HG02798 (cell line): ENCODE measurements at regions not wholly inside any gene's neighbourhood (a gene's known extent, or its start where the extent isn't known, plus 50 kb on each side); places are given as distances from the start of the nearest gene placed in this dataset.

Experiments used
- ATAC-seq: cut with Tn5 transposase; IDR thresholded peaks from one replicate; pipeline ENCODE4 v1.9.1; 2021; ENCODE audit warnings: mild to moderate bottlenecking; ENCODE audit not compliant: unreplicated experiment, poor library complexity

DNA sequence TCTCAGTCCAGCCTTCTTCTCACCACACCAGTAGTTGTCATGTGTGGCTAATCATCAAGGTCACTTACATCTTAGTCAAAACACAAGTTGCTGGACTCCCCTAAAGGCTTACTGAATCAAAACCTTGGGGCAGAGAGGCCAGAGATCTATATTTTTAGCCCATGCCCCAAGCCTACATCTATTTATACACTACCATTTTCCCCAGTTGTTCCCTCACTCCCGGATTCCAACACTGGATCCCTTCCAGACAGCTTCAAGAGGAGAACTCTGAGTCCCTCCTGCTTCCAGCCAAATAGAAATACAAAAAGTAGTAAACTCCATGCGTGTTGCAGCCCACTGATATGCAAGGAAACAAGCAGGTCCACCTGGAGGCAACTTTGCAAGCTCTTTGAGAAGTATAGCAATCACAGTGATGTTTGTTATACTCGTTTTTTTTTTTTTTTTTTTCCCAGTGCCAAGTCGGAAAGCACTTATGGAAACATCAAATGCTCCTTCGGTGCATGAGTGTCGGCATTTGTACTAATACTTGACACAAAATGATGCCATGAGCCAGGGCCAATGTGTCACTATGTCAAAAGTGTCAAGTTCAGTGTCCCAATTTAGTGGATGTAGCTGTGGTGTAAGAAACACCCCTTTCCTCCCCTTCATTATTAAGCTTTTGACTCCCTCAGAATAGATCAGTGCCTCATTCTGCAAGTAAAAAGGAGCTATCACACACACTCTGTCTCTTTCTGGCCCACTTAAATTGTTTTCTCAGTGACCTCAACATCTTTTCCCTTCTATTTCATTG, 594.2 kb upstream of the SGCD start:
- ATAC-seq = no peak

DNA sequence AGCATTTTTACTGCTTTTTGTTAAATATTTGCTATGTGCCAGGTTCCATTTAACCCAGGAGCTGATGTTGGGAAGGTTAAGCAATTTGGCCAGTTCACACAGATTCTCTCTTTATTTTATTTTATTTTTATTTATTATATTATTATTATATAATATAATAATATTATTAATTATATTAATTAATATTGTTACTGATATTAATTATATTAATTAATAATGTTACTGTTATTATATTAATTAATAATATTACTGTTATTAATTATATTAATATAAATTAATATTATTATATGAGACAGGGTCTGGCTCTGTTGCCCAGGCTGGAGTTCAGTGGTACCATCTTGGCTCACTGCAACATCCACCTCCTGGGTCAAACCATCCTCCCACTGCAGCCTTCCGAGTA, 593.0 kb upstream of the SGCD start:
- ATAC-seq = no peak

DNA sequence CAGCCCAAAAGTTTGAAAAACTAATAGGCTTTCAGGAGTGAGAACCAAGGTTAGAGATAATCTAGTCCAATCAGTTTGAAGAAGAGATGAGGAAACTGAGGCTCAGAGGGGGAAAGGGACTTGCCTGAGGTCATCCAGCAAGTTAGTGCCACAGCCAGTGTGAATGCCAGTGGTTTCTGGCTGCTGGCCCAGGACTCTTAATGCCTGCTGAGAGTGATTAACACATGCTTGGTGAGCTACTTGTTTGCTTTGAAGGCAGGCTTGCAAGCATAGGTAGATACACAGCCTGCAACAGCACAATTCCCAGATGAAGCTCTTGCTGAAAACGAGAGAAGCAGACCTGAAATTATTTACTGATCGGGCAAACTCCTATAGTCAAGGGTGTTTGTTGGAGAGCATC, 591.6 kb upstream of the SGCD start:
- no peak for ATAC-seq

DNA sequence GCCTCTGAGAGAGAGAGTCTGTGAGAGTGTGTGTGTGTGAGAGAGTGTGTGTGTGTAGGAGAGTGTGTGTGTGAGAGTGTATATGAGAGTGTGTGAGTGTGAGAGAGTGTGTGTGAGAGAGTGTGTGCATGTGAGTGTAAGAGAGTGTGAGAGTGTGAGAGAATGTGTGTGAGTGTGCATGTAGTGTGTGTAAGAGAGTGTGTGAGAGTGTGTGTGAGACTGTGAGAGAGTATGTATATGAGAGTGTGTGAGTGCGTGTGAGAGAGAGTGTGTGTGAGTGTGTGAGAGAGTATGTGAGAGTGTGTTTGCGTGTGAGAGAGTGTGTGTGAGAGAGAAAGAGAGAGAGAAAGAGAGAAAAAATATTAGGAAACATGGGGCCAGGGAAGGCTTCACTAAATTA, 588.3 kb upstream of the SGCD start:
- ATAC-seq = no peak

DNA sequence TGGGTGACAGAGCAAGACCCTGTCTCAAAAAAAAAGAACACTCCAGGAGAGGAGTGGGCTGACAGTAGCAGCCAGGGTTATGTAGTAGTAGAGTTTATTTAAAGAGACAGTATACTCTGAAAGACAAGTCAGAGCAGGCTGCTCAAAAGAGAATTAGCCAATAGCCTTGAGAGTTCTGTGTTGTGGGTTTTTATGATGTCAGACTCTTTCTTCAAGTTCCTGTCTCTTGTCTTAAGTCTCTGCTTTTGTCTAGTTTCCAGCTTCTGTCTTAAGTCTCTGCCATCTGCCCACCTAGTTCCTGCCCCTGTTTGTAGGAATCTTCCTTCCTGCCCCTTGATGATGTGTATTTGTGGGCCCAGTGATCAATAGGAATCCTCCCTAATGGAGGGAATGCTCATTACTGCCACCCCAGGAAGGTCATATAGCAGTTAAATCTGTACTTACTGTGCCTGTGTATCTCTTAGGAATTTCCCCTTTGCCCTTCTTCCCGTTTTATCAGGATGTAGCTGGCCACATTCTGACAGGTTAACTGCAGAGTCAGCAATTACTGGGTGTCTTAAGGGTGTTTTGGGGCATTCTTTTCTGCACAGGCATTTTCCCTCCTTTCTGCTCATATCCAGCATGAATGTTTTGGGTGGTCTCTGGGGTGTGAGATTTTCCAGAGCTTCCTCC, 580.5 kb upstream of the SGCD start:
- ATAC-seq = no peak

DNA sequence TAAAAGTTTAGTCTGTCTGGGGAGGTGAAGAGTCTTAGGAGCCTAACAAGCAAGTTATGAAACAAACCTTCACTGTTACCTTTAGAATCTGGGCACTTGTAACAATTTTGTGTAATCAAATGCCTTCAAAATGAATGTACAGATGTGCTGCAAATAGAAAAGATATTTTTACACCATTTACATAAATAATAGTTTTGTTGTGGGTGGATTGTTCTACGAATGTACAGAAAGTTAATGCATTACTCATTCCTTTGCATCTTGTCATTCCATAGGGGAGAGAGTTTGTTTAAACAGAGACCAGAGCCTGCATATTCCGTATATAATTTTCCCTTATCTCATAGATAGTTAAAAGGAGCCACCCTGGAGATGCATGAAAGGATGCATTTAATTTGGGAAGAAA, 576.9 kb upstream of the SGCD start:
- ATAC-seq = no peak

DNA sequence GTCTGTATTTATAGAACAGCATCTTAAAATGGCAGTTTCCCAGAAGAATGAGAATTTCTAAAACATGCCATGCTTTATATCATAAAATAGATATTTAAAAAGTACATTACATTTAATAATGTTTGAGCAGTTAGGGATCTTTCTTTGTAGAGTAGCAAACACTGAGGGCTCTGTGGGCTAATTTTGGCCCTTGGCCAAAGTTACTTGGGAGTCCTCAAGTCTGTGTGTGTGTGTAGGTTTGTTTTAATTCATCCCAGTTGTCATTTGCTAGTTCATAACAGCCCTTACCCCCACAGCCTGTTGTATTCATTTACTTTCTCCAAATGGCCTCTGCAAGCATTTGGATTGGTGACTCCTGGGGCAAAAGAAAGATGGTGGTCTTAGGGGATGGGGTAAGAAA, 576.4 kb upstream of the SGCD start:
- ATAC-seq = no peak

DNA sequence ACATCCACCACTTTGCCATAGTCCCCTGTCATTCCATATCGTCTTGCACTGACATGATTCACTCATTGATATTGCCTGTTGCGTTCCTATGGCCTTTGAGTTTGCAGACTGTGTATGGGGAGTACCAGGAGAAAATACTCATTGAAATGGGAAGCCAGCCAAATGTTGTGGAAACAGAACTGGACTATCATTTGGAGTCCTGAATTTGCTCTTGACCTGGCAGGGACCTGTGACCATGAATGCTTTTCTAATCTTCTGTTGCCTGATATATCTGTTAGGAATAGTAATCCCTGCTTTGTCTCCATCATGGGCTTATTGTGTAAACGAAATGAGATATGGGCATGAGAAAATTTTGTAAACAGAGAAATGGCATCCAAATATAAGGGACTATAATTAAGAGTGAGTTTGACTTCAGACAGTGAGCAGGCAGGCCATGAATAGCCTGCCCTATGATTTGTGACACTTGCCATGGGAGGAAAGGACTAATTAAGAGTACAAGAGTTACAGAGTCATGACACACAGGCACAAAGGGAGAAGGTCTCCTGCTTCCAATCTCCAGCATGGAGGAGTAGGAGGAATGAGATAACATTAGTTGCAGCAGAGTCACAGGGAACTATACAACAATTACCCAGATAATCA, 572.9 kb upstream of the SGCD start:
- ATAC-seq = no peak

DNA sequence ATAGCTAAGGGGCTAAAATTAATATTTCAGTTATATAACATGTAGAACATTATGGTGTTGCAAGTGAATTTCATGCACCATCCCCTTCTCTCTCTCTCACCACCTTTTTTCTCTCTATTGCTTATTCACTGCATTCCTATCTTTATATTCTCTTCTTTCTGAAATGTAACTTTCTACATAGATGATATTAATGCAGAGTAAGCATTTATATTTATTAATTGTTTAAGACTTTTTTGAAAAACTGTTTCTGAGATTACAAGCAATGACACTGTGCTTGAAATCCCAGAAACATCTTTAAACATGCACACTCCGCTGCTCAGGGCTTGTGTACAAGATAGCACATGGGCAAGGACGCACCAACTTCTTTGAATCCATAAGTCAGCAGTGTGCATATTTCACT, 567.7 kb upstream of the SGCD start:
- no peak for ATAC-seq

DNA sequence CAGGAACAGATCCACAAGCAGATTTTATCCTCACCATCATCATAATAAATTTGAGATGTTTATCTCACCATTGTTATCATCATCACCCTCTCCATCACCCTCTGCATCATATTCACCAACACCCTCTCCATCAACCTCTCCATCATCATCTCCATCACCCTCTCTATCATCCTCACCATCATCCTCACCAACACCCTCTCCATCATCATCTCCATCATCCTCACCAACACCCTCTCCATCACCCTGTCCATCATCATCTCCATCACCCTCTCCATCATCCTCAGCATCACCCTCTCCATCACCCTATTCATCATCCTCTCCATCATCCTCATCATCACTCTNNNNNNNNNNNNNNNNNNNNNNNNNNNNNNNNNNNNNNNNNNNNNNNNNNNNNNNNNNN, 567.0 kb upstream of the SGCD start:
- no peak for ATAC-seq

DNA sequence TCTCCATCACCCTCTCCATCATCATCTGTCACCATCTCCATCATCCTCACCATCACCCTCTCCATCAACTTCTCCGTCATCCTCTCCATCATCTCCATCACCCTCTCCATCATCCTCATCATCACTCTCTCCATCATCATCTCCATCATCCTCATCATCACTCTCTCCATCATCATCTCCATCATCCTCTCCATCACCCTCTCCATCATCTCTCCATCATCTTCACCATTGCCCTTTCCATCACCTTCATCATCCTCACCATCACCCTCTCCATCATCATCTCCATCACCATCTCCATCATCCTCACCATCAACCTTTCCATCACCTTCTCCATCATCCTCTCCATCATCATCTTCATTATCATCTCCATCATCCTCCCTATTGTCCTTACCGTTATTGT, 565.5 kb upstream of the SGCD start:
- no peak for ATAC-seq

DNA sequence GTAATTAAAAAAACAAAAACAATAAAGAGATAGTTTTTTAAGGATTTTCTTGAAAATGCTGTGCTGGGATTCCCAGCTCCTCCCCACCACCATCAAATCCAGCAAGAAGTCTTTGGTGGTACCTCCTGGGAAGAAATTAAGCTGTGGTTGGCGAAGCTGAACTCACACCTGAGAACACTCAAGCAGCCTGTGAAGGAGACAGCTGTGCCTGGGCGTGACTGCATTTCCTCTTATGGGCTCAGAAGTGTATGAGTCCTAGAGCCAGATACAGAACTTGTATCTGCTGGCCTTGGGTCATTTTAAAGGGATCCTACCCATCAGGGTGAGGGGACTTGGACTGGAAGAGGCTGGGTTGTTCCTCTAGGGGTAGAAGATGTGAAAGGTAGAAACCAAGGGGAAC, 561.2 kb upstream of the SGCD start:
- ATAC-seq = no peak

DNA sequence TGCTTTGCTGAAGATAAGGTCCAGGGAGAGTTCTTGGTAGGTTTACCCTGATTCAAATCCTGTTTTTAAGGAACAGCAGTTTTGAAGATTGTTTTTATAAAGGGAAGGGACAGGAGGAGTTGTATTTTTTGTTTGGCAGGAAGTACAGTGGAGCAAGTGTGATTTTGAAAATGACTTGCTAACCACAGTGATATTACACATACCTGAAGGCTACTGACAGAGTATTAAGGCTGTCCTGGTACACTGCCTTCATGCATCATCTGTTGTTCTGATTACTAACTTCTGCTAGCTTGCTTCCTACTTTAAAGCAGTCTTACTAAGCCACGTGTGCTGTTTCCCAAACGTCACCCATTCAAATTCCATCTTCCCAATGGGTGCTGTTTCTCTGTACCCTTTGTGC, 559.5 kb upstream of the SGCD start:
- ATAC-seq = peak; percentile 37

DNA sequence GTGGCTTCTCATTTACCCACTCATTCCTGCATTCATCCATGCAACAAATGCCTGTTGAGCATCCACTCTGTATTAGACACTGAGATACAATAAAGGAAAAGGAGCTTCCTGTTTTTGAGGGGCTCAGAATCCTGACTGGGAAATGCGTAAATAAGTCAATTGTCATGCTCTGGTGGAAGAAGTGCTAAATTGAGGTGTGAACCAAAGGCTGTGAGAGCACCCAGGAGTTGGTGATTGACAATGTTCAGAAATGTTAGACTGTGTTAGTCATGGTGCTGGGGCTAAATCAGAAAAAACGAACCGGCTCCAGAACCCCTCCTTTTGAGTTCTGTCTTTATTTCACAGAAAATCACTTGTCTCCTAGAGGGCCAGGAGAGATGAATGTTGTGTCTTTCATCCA, 558.6 kb upstream of the SGCD start:
- ATAC-seq = no peak

DNA sequence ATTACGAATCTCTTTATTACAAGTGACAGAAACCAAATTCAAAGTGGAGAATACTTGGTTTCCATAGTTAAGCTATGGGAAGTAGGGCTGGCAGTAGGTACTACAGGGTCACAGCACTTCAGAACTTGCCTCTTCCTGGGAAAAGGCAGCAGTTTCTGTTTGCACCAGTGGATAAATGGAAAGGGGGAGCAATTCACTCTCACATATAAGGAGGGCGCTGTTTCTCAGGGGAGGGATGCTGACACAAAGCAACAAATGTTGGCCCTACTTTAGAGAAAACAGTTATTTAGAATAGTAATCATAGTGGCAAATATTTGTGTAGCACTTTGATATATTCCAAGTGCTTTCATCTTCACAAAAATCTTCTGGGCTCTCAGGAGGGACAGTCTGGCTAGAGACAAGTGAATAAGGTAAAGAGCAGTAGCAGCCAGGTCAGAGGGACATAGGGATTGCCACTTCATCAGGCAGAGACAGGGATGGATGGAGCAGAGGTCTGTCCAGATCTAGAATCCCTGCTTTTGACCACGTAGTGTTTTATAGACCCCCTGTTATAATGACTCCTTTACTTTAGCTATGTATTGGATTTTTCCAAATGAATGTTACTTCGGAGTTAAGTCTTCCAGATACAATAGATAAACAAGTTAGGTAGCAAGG, 554.8 kb upstream of the SGCD start:
- no peak for ATAC-seq

DNA sequence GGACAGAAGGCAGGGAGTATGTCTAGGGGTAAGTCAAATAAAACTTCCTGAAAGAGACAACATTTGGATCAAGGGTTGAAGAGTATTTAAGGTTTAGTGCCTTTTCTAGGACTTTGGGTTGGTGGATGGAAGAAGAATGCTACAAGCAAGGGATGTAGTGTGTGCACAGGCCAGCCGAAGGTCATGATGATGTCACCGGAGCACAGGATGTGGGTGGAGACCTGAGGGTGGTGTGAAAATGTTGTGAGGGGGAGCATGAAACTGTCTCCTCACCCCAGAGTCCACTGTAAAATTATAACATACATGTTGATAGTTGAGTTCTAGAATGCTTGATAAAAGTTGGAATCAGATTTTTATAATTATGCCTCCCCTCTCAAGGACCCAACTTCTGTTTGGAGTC, 553.3 kb upstream of the SGCD start:
- ATAC-seq = no peak

DNA sequence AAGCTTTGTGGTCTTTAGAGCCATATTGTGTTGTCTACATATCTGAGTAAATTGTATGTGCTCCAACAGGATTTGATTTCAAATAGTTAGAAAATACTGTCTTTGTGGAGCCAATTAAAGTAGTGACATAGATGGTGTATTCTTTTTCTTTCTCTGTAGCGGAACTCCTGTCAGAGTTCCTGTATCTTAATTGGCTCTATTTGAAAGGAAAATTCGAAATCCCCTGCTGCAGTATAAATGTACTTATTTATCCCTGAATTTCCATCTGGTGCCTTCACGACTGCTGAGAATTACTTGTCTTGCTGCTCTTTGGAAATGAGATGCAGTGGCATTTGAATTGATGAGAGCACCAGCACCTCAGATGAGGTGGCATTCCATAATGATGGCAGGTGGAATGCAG, 546.7 kb upstream of the SGCD start:
- ATAC-seq = no peak

DNA sequence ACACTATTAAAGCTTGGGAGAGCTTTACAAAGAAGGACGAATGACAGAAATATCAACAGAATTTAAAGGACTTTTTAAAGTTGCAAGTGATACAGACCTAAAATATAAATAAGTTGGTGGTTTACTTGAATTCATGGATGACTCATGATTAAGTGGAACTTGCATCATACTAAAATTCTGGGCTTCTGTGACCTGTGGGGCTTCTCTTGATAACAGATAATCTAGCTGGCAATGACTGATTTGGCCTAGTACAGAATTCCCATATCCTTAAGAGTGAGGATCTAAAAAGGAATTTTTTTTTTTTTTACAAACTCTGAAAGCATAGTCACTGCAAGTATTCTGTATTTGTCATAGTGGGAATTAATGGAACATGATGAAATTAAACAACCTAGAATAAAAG, 543.7 kb upstream of the SGCD start:
- ATAC-seq = no peak

DNA sequence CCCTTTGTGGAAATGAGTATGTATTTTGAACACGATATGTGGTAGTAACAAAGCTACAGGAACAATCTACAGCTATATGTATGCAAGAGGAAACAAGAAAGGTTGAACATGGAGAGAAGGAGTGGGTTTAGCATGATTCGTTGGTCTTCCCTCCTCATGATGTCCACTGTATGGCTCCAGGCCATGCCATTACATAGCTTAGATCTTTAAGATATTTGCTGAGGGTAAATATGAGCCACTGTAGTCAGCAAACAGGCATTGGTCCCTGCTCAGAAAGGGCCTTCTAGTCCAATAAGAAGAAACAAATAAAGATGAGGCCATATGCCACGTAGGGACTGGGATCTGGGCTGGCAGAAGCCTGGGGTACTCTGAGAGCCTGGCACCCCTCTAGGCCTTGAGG, 543.2 kb upstream of the SGCD start:
- no peak for ATAC-seq

DNA sequence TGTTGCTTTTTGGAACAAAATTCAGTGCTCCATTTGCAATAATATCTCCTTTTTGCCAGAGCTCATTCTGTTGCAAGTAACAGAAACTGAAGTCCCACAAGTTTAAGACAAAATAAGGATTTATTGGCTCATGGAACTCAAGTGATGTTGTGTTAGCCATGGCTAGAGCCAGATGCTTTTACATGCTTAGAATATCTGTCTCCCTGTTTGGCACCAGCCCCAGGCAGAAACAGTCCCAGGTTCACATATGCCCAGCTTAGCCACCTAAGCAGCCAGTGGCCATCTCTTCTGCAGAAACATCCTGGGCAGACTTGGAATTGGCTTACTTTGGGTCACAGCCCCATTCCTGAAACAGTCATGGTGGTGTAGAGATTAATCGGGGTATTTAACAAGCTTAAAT, 540.9 kb upstream of the SGCD start:
- ATAC-seq = no peak

DNA sequence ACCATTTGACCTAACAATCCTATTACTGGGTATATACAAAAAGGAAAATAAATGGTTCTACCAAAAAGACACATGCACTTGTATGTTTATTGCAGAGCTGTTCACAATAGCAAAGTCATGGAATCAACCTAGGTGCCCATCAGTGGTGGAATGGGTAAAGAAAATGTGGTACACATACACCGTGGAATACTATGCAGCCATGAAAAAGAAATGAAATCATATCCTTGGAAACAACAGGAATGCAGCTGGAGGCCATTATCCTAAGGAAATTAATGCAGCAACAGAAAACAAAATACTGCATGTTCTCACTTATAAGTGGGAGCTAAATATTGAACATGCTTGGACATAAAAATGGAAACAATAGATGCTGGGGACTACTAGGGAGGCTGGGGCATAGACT, 534.1 kb upstream of the SGCD start:
- ATAC-seq = no peak
